HCT116 (cell line): ENCODE measurements at regions not wholly inside any gene's neighbourhood (a gene's known extent, or its start where the extent isn't known, plus 50 kb on each side); places are given as distances from the start of the nearest gene placed in this dataset.

Experiments
- ATAC-seq: fragments of 200-7000 bp; cut with Tn5 transposase; 2 replicates; pipeline ENCODE4 v1.9.1; 2020; ENCODE audit warnings: mild to moderate bottlenecking, moderate library complexity
- BruUV-seq: library from RNA; stranded (reverse); fragments of 400-500 nt; replicated peaks from 2 replicates; lab custom pipeline; 2021; lab: Mats Ljungman, UMichigan
- CTCF ChIA-PET: fragments of 300-600 bp; sonication (Branson Sonifier 250); formaldehyde crosslinking; loops from one replicate; lab custom pipeline; 2021; ENCODE audit warnings: antibody characterized with exemption; lab: Charles Lee
- POLR2A ChIA-PET: fragments of 300-600, 350-600 bp; sonication (Branson Sonifier 250); formaldehyde crosslinking; loops from one replicate; lab custom pipeline; 2021; ENCODE audit warnings: antibody characterized with exemption; lab: Charles Lee
- RAD21 ChIA-PET, 2 experiments: fragments of 300-600 bp; sonication (Branson Sonifier 250); formaldehyde crosslinking; loops; one replicate each; lab custom pipeline; 2023; ENCODE audit warnings: low total read pairs in 2 of 2; ENCODE audit not compliant: uncharacterized antibody in 2 of 2, unreplicated experiment in 2 of 2, low non-redundant PET in 1 of 2; lab: Charles Lee
- DNase-seq: peaks from one replicate; pipeline ENCODE4 v3.0.0-alpha.2; 2010; ENCODE audit warnings: low read depth, low spot score
- H2AFZ ChIP-seq: fragments of 200-600 bp; shearing (Covaris generic), sonication (generic); 2 replicates; pipeline ENCODE4 v1.6.1; 2017; ENCODE audit warnings: low read depth, mixed run types, mixed read lengths, antibody characterized with exemption, low read length; ENCODE audit not compliant: poor library complexity, severe bottlenecking
- H3K27ac ChIP-seq: 2 replicates; pipeline ENCODE4 v1.5.1; 2012; ENCODE audit warnings: low read depth, low read length
- H3K27me3 ChIP-seq: fragments of 200-600 bp; sonication (generic); 2 replicates; pipeline ENCODE4 v1.6.1; 2016; ENCODE audit warnings: mixed run types, low read length, mixed read lengths; ENCODE audit not compliant: insufficient read depth
- H3K36me3 ChIP-seq, 2 experiments: fragments of 200-500 bp in 1 of 2; fragments of 200-600 bp in 1 of 2; sonication (Bioruptor generic) in 1 of 2; sonication (generic) in 1 of 2; 2 replicates each; pipeline versions ENCODE4 v1.5.1 to v1.6.1; 2014 to 2016; ENCODE audit warnings: low read length in 2 of 2, inconsistent platforms in 1 of 2, mixed read lengths in 1 of 2, mixed run types in 1 of 2; ENCODE audit not compliant: insufficient read depth in 2 of 2, control insufficient read depth in 1 of 2
- H3K4me1 ChIP-seq, 2 experiments: fragments of 200-600 bp in 1 of 2; sonication (generic) in 1 of 2; 2 replicates each; pipeline versions ENCODE4 v1.5.1 to v1.6.1; 2012 to 2017; ENCODE audit warnings: low read length in 2 of 2, inconsistent platforms in 1 of 2, mild to moderate bottlenecking in 1 of 2, mixed read lengths in 1 of 2, mixed run types in 1 of 2, moderate library complexity in 1 of 2; ENCODE audit not compliant: insufficient read depth in 2 of 2, control insufficient read depth in 1 of 2
- H3K4me2 ChIP-seq: fragments of 200-600 bp; sonication (generic); 2 replicates; pipeline ENCODE4 v1.6.1; 2017; ENCODE audit warnings: mixed run types, low read length, mixed read lengths
- H3K4me3 ChIP-seq, 2 experiments: fragments of 200-600 bp in 1 of 2; sonication (generic) in 1 of 2; replicated peaks in 1 of 2; 2 replicates each; pipeline ENCODE4 v1.5.1; 2011 to 2016; ENCODE audit warnings: low read length in 2 of 2, control low read depth in 1 of 2, low read depth in 1 of 2, mild to moderate bottlenecking in 1 of 2, mixed read lengths in 1 of 2, mixed run types in 1 of 2
- H3K79me2 ChIP-seq: fragments of 200-600 bp; sonication (generic); 2 replicates; pipeline ENCODE4 v1.6.1; 2017; ENCODE audit warnings: mild to moderate bottlenecking, mixed run types, low read length, moderate library complexity, mixed read lengths; ENCODE audit not compliant: insufficient read depth
- H3K9ac ChIP-seq: fragments of 200-600 bp; sonication (generic); 2 replicates; pipeline ENCODE4 v1.6.1; 2016; ENCODE audit warnings: low read length, mixed read lengths
- H3K9me2 ChIP-seq: fragments of 200-600 bp; sonication (generic), shearing (Covaris generic); 2 replicates; pipeline ENCODE4 v1.6.1; 2017; ENCODE audit warnings: mixed run types, mild to moderate bottlenecking, moderate library complexity; ENCODE audit not compliant: insufficient read depth
- H3K9me3 ChIP-seq, 2 experiments: fragments of 200-500 bp in 1 of 2; fragments of 200-600 bp in 1 of 2; sonication (Bioruptor generic) in 1 of 2; sonication (generic) in 1 of 2; 2 replicates each; pipeline ENCODE4 v1.6.1; 2014 to 2017; ENCODE audit warnings: low read length in 2 of 2, mixed read lengths in 2 of 2, inconsistent platforms in 1 of 2, low read depth in 1 of 2, mild to moderate bottlenecking in 1 of 2, mixed run types in 1 of 2, moderate library complexity in 1 of 2; ENCODE audit not compliant: control insufficient read depth in 1 of 2, insufficient read depth in 1 of 2
- H4K20me1 ChIP-seq: fragments of 200-600 bp; sonication (generic), shearing (Covaris generic); 2 replicates; pipeline ENCODE4 v1.6.1; 2017; ENCODE audit warnings: mixed run types, mild to moderate bottlenecking, moderate library complexity; ENCODE audit not compliant: insufficient read depth
- ELF1 ChIP-seq: IDR thresholded peaks from 2 replicates; pipeline ENCODE4 v1.6.1; 2012; ENCODE audit warnings: low read depth, borderline replicate concordance
- EZH2 ChIP-seq: fragments of 200-600 bp; sonication (generic); IDR thresholded peaks from 2 replicates; pipeline ENCODE4 v1.6.1; 2017; ENCODE audit warnings: antibody characterized with exemption, mixed run types
- EZH2phosphoT487 ChIP-seq: fragments of 200-600 bp; IDR thresholded peaks from 2 replicates; pipeline ENCODE4 v1.6.1; 2018; ENCODE audit warnings: antibody characterized with exemption, borderline replicate concordance
- REST ChIP-seq: IDR thresholded peaks from 2 replicates; pipeline ENCODE4 v1.6.1; 2012; ENCODE audit warnings: low read depth
- SRF ChIP-seq: IDR thresholded peaks from 2 replicates; pipeline ENCODE4 v1.6.1; 2012; ENCODE audit warnings: low read depth
- TCF7L2 ChIP-seq: IDR thresholded peaks from 2 replicates; pipeline ENCODE4 v1.7.0; 2011; ENCODE audit warnings: borderline replicate concordance, inconsistent platforms; ENCODE audit not compliant: insufficient read depth, insufficient read length; ENCODE audit errors: extremely low read depth
- ZNF274 ChIP-seq: fragments of 200-500 bp; sonication (Bioruptor generic); IDR thresholded peaks from 2 replicates; pipeline ENCODE4 v1.6.1; 2014; ENCODE audit warnings: mild to moderate bottlenecking, low read depth, low read length, inconsistent platforms
- intact Hi-C: fragments of 100-400 bp; cut with micrococcal nuclease; formaldehyde crosslinking; loops from 2 replicates; pipeline ENCODE4 v1.10.0; 2022

GRCh38 chr1:149845416-149845815 is 54.0 kb upstream of the BOLA1 start:
- Histone ChIP-seq H3K4me2 (0 out of 2 replicates have a peak overlapping the region, but pooled peaks have one; percentile 92), H3K4me3 (no peak overlapping the region), H3K9ac (peak overlapping the region; percentile 8; the same call in 1 of the 2 replicates), H2AFZ (no peak overlapping the region), H3K27ac (peak overlapping the region; percentile 80; the same call in 1 of the 2 replicates), H3K9me2 (no peaks in the 10 kb centered on the region), H3K36me3 (peaks cover 0 to 3% of the 10 kb centered on the region in 2 experiments; a peak in 2 of 4 replicates), H4K20me1 (no peaks in the 10 kb centered on the region), H3K4me1 (peaks cover 36 to 56% of the 10 kb centered on the region in 2 experiments), H3K9me3 (no peaks in the 10 kb centered on the region), H3K79me2 (peaks cover 67% of the 10 kb centered on the region), H3K27me3 (no peaks in the 10 kb centered on the region)
- TF ChIP-seq REST (no peak), TCF7L2 (no peak)
- CTCF ChIA-PET: no interaction called here
- intact Hi-C loops: no loop called here
- no peak for ATAC-seq
- POLR2A ChIA-PET: interaction anchor here (1.9 kb wide), 1 partner anchor 42 kb away, joined by 5 read pairs; a partner anchor contains a TSS
- DNase-seq: no peak
- RAD21 ChIA-PET: no interaction called here
- BruUV-seq: no TSS peak

- Histone ChIP-seq H3K27ac (peak overlapping the region; percentile 80; the same call in 1 of the 2 replicates), H3K36me3 (peaks cover 0 to 3% of the 10 kb centered on the region in 2 experiments; a peak in 2 of 4 replicates), H4K20me1 (no peaks in the 10 kb centered on the region), H2AFZ (no peak overlapping the region), H3K4me2 (no peak overlapping the region), H3K4me1 (peaks cover 36 to 56% of the 10 kb centered on the region in 2 experiments), H3K27me3 (no peaks in the 10 kb centered on the region), H3K9me3 (no peaks in the 10 kb centered on the region), H3K4me3 (no peak overlapping the region), H3K9me2 (no peaks in the 10 kb centered on the region), H3K9ac (no peak overlapping the region), H3K79me2 (peaks cover 67% of the 10 kb centered on the region)
- ChIA-PET CTCF (no interaction called here), POLR2A (interaction anchor here (1.9 kb wide), 1 partner anchor 41 kb away, joined by 5 read pairs; a partner anchor contains a TSS), RAD21 (no interaction called here)
- DNase-seq: no peak
- no peak for ATAC-seq
- BruUV-seq: no TSS peak
- TF ChIP-seq SRF (no peak), TCF7L2 (no peak), EZH2phosphoT487 (no peak), ZNF274 (no peak), ELF1 (no peak), EZH2 (no peak)
- intact Hi-C loops: no loop called here
These were observed 53.3 kb upstream of the BOLA1 start for GRCh38 chr1:149846042-149846441.
